Urinary bladder (tissue), 3 donors: ENCODE measurements at regions not wholly inside any gene's neighbourhood (a gene's known extent, or its start where the extent isn't known, plus 50 kb on each side); places are given as distances from the start of the nearest gene placed in this dataset.

Source experiments
- DNase-seq: peaks from one replicate; pipeline ENCODE4 v3.0.0-alpha.2; 2015; ENCODE audit errors: extremely low spot score
- H3K27ac ChIP-seq: one replicate; pipeline ENCODE4 v1.5.1; 2013; ENCODE audit warnings: low read depth, mild to moderate bottlenecking, moderate library complexity
- H3K36me3 ChIP-seq: one replicate; pipeline ENCODE4 v1.6.1; 2013; ENCODE audit warnings: mild to moderate bottlenecking, moderate library complexity; ENCODE audit not compliant: insufficient read depth
- H3K4me1 ChIP-seq: one replicate; pipeline ENCODE4 v1.6.1; 2013; ENCODE audit warnings: mild to moderate bottlenecking, moderate library complexity; ENCODE audit not compliant: insufficient read depth
- H3K4me3 ChIP-seq: one replicate; pipeline ENCODE4 v1.5.1; 2013; ENCODE audit warnings: low read depth, low read length
- WGBS: extraction: QIAGEN DNeasy Blood & Tissue Kit; methylation state at CpG from one replicate; pipeline ENCODE4 v1.1.7; 2013; 5-methylcytosine and 5-hydroxymethylcytosine counted together
- donor health status: healthy with polysubstance abuse.
- donor health status: healthy.

GRCh38 chr4:167424341-167425256 is 190.3 kb upstream of the SPOCK3 start:
- Histone ChIP-seq H3K4me1 (no peaks in the 10 kb centered on the region), H3K36me3 (no peaks in the 10 kb centered on the region), H3K27ac (no peak overlapping the region), H3K4me3 (no peak overlapping the region)
- WGBS = 81% methylated on average over 7 of the region's 7 CpGs
- no peak for DNase-seq

GRCh38 chr4:167428156-167428555 is 193.9 kb upstream of the SPOCK3 start:
- no peaks in the 10 kb centered on the region for H3K4me1 ChIP-seq
- 45% methylated on average over 5 of the region's 5 CpGs for WGBS
- H3K36me3 ChIP-seq = no peaks in the 10 kb centered on the region
- no peak overlapping the region for H3K4me3 ChIP-seq
- no peak for DNase-seq
- H3K27ac ChIP-seq = no peak overlapping the region

GRCh38 chr4:167431371-167431770 is 197.1 kb upstream of the SPOCK3 start:
- no peak for DNase-seq
- no peak overlapping the region for H3K4me3 ChIP-seq
- WGBS = 88% methylated on average over 3 of the region's 3 CpGs
- no peaks in the 10 kb centered on the region for H3K36me3 ChIP-seq
- H3K4me1 ChIP-seq = no peaks in the 10 kb centered on the region
- no peak overlapping the region for H3K27ac ChIP-seq

- no peak for DNase-seq
- WGBS = 92% methylated on average over 3 of the region's 3 CpGs
These were observed 201.5 kb upstream of the SPOCK3 start for GRCh38 chr4:167435786-167436185.

GRCh38 chr4:167443841-167444240 is 209.5 kb upstream of the SPOCK3 start:
- H3K36me3 ChIP-seq = no peaks in the 10 kb centered on the region
- no peak overlapping the region for H3K4me3 ChIP-seq
- DNase-seq = no peak
- 83% methylated on average over 2 of the region's 2 CpGs for WGBS
- no peak overlapping the region for H3K27ac ChIP-seq
- H3K4me1 ChIP-seq = no peaks in the 10 kb centered on the region

More at GRCh38 chr4:167435786-167436185, 201.5 kb upstream of the SPOCK3 start:
- no peaks in the 10 kb centered on the region for H3K4me1 ChIP-seq
- H3K36me3 ChIP-seq = no peaks in the 10 kb centered on the region
- H3K4me3 ChIP-seq = no peak overlapping the region
- H3K27ac ChIP-seq = no peak overlapping the region

GRCh38 chr4:167452922-167453430 is 218.7 kb upstream of the SPOCK3 start:
- Histone ChIP-seq H3K27ac (no peak overlapping the region), H3K4me3 (no peak overlapping the region), H3K4me1 (no peaks in the 10 kb centered on the region), H3K36me3 (no peaks in the 10 kb centered on the region)
- no peak for DNase-seq
- WGBS = 41% methylated on average over 3 of the region's 3 CpGs

GRCh38 chr4:167456619-167457018 is 222.3 kb upstream of the SPOCK3 start:
- Histone ChIP-seq H3K27ac (no peak overlapping the region), H3K4me1 (no peaks in the 10 kb centered on the region), H3K36me3 (no peaks in the 10 kb centered on the region), H3K4me3 (no peak overlapping the region)
- WGBS = 84% methylated on average over 9 of the region's 9 CpGs
- no peak for DNase-seq

- Histone ChIP-seq H3K36me3 (no peaks in the 10 kb centered on the region), H3K4me3 (no peak overlapping the region), H3K27ac (no peak overlapping the region), H3K4me1 (no peaks in the 10 kb centered on the region)
- no peak for DNase-seq
These were observed 235.1 kb upstream of the SPOCK3 start for GRCh38 chr4:167469436-167469835.

GRCh38 chr4:167475951-167476350 is 241.7 kb upstream of the SPOCK3 start:
- 85% methylated on average over 1 of the region's 1 CpG for WGBS
- DNase-seq = no peak

GRCh38 chr4:167492007-167492406 is 257.7 kb upstream of the SPOCK3 start:
- no peaks in the 10 kb centered on the region for H3K36me3 ChIP-seq
- DNase-seq = no peak
- H3K27ac ChIP-seq = no peak overlapping the region
- H3K4me3 ChIP-seq = no peak overlapping the region
- 29% methylated on average over 1 of the region's 1 CpG for WGBS
- H3K4me1 ChIP-seq = no peaks in the 10 kb centered on the region

More at GRCh38 chr4:167475951-167476350, 241.7 kb upstream of the SPOCK3 start:
- H3K4me3 ChIP-seq = no peak overlapping the region
- no peaks in the 10 kb centered on the region for H3K36me3 ChIP-seq
- H3K27ac ChIP-seq = no peak overlapping the region
- H3K4me1 ChIP-seq = no peaks in the 10 kb centered on the region

- Histone ChIP-seq H3K4me1 (no peaks in the 10 kb centered on the region), H3K36me3 (no peaks in the 10 kb centered on the region), H3K4me3 (no peak overlapping the region), H3K27ac (no peak overlapping the region)
- WGBS = 75% methylated on average over 2 of the region's 2 CpGs
- DNase-seq = no peak
These were observed 275.3 kb upstream of the SPOCK3 start for GRCh38 chr4:167509551-167509950.

GRCh38 chr4:167524091-167524490 is 289.8 kb upstream of the SPOCK3 start:
- 87% methylated on average over 2 of the region's 2 CpGs for WGBS
- no peaks in the 10 kb centered on the region for H3K36me3 ChIP-seq
- no peak for DNase-seq
- no peaks in the 10 kb centered on the region for H3K4me1 ChIP-seq
- no peak overlapping the region for H3K27ac ChIP-seq
- no peak overlapping the region for H3K4me3 ChIP-seq

GRCh38 chr4:167537761-167538160 is 303.5 kb upstream of the SPOCK3 start:
- H3K4me1 ChIP-seq = no peaks in the 10 kb centered on the region
- DNase-seq = no peak
- no peak overlapping the region for H3K4me3 ChIP-seq
- 86% methylated on average over 1 of the region's 1 CpG for WGBS
- no peaks in the 10 kb centered on the region for H3K36me3 ChIP-seq
- no peak overlapping the region for H3K27ac ChIP-seq

- Histone ChIP-seq H3K27ac (no peak overlapping the region), H3K4me3 (no peak overlapping the region), H3K4me1 (no peaks in the 10 kb centered on the region), H3K36me3 (no peaks in the 10 kb centered on the region)
- DNase-seq = no peak
- WGBS = 76% methylated on average over 3 of the region's 3 CpGs
These were observed 307.0 kb upstream of the SPOCK3 start for GRCh38 chr4:167541286-167541685.
